ENCODE measurements at regions not wholly inside any gene's neighbourhood (a gene's known extent, or its start where the extent isn't known, plus 50 kb on each side); places are given as distances from the start of the nearest gene placed in this dataset.
"Not testable (repeated sequence)": the region's sequence is repeated elsewhere in the genome, so short reads cannot be mapped to it uniquely, and the experiment has no call there.

DNA sequence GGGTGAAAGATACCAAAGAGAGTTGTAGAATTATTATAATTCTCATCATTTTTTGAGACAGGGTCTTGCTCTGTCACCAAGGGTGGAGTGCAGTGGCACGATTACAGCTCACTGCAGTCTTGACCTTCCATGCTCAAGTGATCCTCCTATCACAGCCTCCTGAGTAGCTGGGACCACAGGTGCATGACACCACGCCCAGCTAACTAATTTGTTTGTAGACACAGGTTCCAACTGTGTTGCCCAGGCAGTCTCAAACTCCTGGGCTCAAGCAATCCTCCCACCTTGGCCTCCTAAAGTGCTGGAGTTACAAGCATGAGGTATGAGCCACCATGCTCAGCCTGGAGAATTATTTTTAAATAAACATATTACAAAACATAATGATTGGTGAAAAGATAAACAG lies 92.8 kb upstream of the MSH6 start:
- Histone ChIP-seq H3K4me1 (no peaks in the 10 kb centered on the region), H3K9me3 (no peaks in the 10 kb centered on the region), H3K4me3 (no peak overlapping the region), H3K27me3 (no peaks in the 10 kb centered on the region), H3K36me3 (no peaks in the 10 kb centered on the region), H3K27ac (no peak overlapping the region)
- 77% methylated on average over 2 of the region's 2 CpGs for WGBS (ENCODE audit: insufficient coverage, low coverage, low lambda C conversion rate, missing lambda C conversion rate)
- intact Hi-C loops (cut with DNase I) = no loop called here
- ATAC-seq (no peak), DNase-seq (no peak)
- TF ChIP-seq, protein P1, sequence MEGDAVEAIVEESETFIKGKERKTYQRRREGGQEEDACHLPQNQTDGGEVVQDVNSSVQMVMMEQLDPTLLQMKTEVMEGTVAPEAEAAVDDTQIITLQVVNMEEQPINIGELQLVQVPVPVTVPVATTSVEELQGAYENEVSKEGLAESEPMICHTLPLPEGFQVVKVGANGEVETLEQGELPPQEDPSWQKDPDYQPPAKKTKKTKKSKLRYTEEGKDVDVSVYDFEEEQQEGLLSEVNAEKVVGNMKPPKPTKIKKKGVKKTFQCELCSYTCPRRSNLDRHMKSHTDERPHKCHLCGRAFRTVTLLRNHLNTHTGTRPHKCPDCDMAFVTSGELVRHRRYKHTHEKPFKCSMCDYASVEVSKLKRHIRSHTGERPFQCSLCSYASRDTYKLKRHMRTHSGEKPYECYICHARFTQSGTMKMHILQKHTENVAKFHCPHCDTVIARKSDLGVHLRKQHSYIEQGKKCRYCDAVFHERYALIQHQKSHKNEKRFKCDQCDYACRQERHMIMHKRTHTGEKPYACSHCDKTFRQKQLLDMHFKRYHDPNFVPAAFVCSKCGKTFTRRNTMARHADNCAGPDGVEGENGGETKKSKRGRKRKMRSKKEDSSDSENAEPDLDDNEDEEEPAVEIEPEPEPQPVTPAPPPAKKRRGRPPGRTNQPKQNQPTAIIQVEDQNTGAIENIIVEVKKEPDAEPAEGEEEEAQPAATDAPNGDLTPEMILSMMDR (IDR thresholded peaks at IDR 0.05) = no peak
- no peak for TF ChIP-seq POLR2A (IDR thresholded peaks at IDR 0.05)

DNA sequence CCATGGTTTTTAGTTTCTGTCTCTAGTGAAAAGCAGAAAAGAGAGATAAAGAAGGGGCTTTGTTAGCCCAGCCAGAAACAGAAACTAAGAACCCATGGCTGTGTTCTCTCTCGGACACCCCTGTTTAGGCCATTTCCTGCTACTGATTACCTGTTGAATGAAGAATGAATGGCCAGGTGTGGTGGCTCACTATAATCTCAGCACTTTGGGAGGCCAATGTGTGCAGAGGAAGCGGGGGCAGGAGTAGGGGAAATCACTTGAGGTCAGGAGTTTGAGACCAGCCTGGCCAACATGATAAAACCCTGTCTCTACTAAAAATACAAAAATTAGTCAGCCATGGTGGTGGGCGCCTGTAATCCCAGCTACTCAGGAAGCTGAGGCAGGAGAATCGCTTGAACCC lies 93.8 kb upstream of the MSH6 start:
- intact Hi-C loops (cut with DNase I); H3K27ac ChIP-seq; H3K27me3 ChIP-seq; ATAC-seq; DNase-seq; H3K4me1 ChIP-seq; H3K4me3 ChIP-seq; H3K36me3 ChIP-seq; H3K9me3 ChIP-seq: not testable (repeated sequence)
- 80% methylated on average over 4 of the region's 4 CpGs for WGBS (ENCODE audit: insufficient coverage, low coverage, low lambda C conversion rate, missing lambda C conversion rate)

DNA sequence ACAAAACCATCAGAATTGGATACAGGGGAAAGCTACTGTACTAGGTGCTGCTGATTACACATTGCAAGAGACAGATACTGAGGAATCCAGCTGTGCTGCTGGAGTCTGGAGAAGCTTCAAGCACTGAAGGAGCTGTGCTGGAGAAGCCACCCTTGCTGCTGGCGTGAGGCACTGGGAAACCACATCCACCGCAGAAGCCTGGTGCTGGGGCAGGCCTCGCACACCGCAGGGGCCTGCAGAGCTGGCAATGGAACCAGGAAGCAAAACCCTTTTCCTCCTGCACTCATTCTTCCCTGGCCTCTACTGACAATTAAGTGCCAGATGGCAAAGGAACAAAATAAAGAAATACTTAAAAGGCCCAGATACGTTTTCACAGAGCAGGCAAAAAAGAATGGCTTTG lies 94.4 kb upstream of the MSH6 start:
- no peaks in the 10 kb centered on the region for H3K4me1 ChIP-seq
- H3K36me3 ChIP-seq = no peaks in the 10 kb centered on the region
- TF ChIP-seq, protein P1 (IDR thresholded peaks at IDR 0.05) = no peak
- TF ChIP-seq POLR2A (IDR thresholded peaks at IDR 0.05) = no peak
- intact Hi-C loops (cut with DNase I) = no loop called here
- ATAC-seq (no peak), DNase-seq (no peak)
- H3K4me3 ChIP-seq = no peak overlapping the region
- no peaks in the 10 kb centered on the region for H3K27me3 ChIP-seq
- WGBS (ENCODE audit: insufficient coverage, low coverage, low lambda C conversion rate, missing lambda C conversion rate) = 71% methylated on average over 3 of the region's 5 CpGs
- H3K27ac ChIP-seq = no peak overlapping the region
- no peaks in the 10 kb centered on the region for H3K9me3 ChIP-seq

DNA sequence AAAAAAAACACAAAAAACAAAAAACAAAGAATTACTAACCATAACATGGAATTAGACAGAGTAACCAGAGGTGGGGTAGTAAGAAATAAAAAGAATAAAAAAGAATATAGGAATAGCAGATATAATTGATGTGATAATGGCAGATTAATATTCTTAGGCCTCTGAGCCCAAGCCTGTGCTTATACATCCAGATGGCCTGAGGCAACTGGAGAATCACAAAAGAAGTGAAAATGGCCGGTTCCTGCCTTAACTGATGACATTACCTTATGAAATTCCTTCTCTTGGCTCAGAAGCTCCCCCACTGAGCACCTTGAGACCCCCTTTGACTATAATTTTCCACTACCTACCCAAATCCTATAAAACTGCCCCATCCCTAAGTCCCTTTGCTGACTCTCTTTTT lies 95.1 kb upstream of the MSH6 start:
- intact Hi-C loops (cut with DNase I) = no loop called here
- 91% methylated on average over 1 of the region's 1 CpG for WGBS (ENCODE audit: insufficient coverage, low coverage, low lambda C conversion rate, missing lambda C conversion rate)
- TF ChIP-seq, protein P1 (IDR thresholded peaks at IDR 0.05) = no peak
- TF ChIP-seq POLR2A (IDR thresholded peaks at IDR 0.05) = no peak
- H3K9me3 ChIP-seq = no peaks in the 10 kb centered on the region
- H3K4me3 ChIP-seq = no peak overlapping the region
- no peak for ATAC-seq
- H3K36me3 ChIP-seq = no peaks in the 10 kb centered on the region
- H3K27ac ChIP-seq = no peak overlapping the region
- H3K27me3 ChIP-seq = no peaks in the 10 kb centered on the region
- no peaks in the 10 kb centered on the region for H3K4me1 ChIP-seq
- no peak for DNase-seq

DNA sequence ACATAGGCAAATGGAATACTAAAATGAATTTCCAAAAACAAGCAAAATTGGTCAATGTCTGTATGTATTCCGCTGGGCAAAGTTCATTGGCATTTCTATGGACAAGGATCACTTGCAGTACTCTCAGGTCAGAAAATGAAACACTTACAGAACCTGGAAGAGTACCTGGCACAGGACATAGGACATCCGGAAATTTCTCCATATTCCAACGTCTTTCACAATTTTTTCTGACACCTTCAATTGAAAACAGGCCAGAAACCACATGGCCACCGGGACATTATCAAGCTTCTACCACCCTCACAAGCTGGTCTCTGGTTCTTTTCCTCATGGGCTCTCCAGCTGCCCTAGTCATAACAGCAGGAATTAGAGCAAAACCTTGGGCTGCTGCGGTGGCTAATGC lies 96.9 kb upstream of the MSH6 start:
- WGBS (ENCODE audit: insufficient coverage, low coverage, low lambda C conversion rate, missing lambda C conversion rate) = 39% methylated on average over 5 of the region's 5 CpGs
- Histone ChIP-seq H3K4me1 (no peaks in the 10 kb centered on the region), H3K4me3 (no peak overlapping the region), H3K9me3 (no peaks in the 10 kb centered on the region), H3K27me3 (no peaks in the 10 kb centered on the region), H3K27ac (no peak overlapping the region), H3K36me3 (no peaks in the 10 kb centered on the region)
- intact Hi-C loops (cut with DNase I) = no loop called here
- no peak for TF ChIP-seq POLR2A (IDR thresholded peaks at IDR 0.05)
- TF ChIP-seq, protein P1 (IDR thresholded peaks at IDR 0.05) = no peak
- no peak for DNase-seq
- ATAC-seq = peak in 1 of 4 donors; percentile 57

Measured in right lobe of liver (tissue), 6 donors.